ENCODE measurements at regions not wholly inside any gene's neighbourhood (a gene's known extent, or its start where the extent isn't known, plus 50 kb on each side); places are given as distances from the start of the nearest gene placed in this dataset.
A peak's percentile ranks its signal among the peaks of the same experiment; 100 is the strongest.

GRCh38 chr5:68460147-68460798 lies 244.7 kb downstream of the PIK3R1 start:
- peak; percentile 42 to 70 (median 61) for TF ChIP-seq CTCF (IDR thresholded peaks at IDR 0.05)
- no peak for TF ChIP-seq POLR2AphosphoS5 (IDR thresholded peaks at IDR 0.05)
- TF ChIP-seq EP300 (IDR thresholded peaks at IDR 0.05): no peak
